HG03280 (cell line): ENCODE measurements at regions not wholly inside any gene's neighbourhood (a gene's known extent, or its start where the extent isn't known, plus 50 kb on each side); places are given as distances from the start of the nearest gene placed in this dataset.
"Not testable (repeated sequence)": the region's sequence is repeated elsewhere in the genome, so short reads cannot be mapped to it uniquely, and the experiment has no call there.

Experiments
- ATAC-seq: cut with Tn5 transposase; IDR thresholded peaks from one replicate; pipeline ENCODE4 v1.9.1; 2021; ENCODE audit warnings: mild to moderate bottlenecking, moderate library complexity; ENCODE audit not compliant: unreplicated experiment

GRCh38 chr7:33776788-33777187 lies 128.6 kb upstream of the BMPER start:
- ATAC-seq, result no peak

- no peak for ATAC-seq
Measured at GRCh38 chr7:33778195-33778594, 127.1 kb upstream of the BMPER start.

GRCh38 chr7:33779216-33779615 lies 126.1 kb upstream of the BMPER start:
- no peak for ATAC-seq

- ATAC-seq, result no peak
Measured at GRCh38 chr7:33781167-33781566, 124.2 kb upstream of the BMPER start.

GRCh38 chr7:33781796-33782195 lies 123.5 kb upstream of the BMPER start:
- no peak for ATAC-seq

- ATAC-seq, result no peak
Measured at GRCh38 chr7:33784000-33784399, 121.3 kb upstream of the BMPER start.

GRCh38 chr7:33788531-33788930 lies 116.8 kb upstream of the BMPER start:
- no peak for ATAC-seq

GRCh38 chr7:33789871-33790630 lies 115.3 kb upstream of the BMPER start:
- no peak for ATAC-seq

GRCh38 chr7:33790746-33791145 lies 114.6 kb upstream of the BMPER start:
- ATAC-seq, result no peak

GRCh38 chr7:33792041-33792440 lies 113.3 kb upstream of the BMPER start:
- no peak for ATAC-seq

- no peak for ATAC-seq
Measured at GRCh38 chr7:33792547-33793105, 112.7 kb upstream of the BMPER start.

GRCh38 chr7:33793616-33794015 lies 111.7 kb upstream of the BMPER start:
- no peak for ATAC-seq

- ATAC-seq, result no peak
Measured at GRCh38 chr7:33794419-33794818, 110.9 kb upstream of the BMPER start.

- no peak for ATAC-seq
Measured at GRCh38 chr7:33794959-33795358, 110.4 kb upstream of the BMPER start.

GRCh38 chr7:33796538-33796937 lies 108.8 kb upstream of the BMPER start:
- no peak for ATAC-seq

- not testable (repeated sequence) for ATAC-seq
Measured at GRCh38 chr7:33797512-33797911, 107.8 kb upstream of the BMPER start.

- no peak for ATAC-seq
Measured at GRCh38 chr7:33798686-33799325, 106.5 kb upstream of the BMPER start.

- no peak for ATAC-seq
Measured at GRCh38 chr7:33799766-33800165, 105.6 kb upstream of the BMPER start.

GRCh38 chr7:33802600-33802999 lies 102.7 kb upstream of the BMPER start:
- no peak for ATAC-seq

GRCh38 chr7:33804140-33804660 lies 101.1 kb upstream of the BMPER start:
- no peak for ATAC-seq

- ATAC-seq, result no peak
Measured at GRCh38 chr7:33805630-33806233, 99.6 kb upstream of the BMPER start.
